Upper lobe of right lung (tissue), 1 donor: ENCODE measurements at regions not wholly inside any gene's neighbourhood (a gene's known extent, or its start where the extent isn't known, plus 50 kb on each side); places are given as distances from the start of the nearest gene placed in this dataset.

Experiments
- ATAC-seq: fragments of 200-7000 bp; cut with Tn5 transposase; one replicate; pipeline ENCODE4 v1.9.1; 2020; ENCODE audit warnings: mild to moderate bottlenecking, moderate library complexity
- DNase-seq: peaks from one replicate; pipeline ENCODE4 v3.0.0-alpha.2; 2020
- H3K27ac ChIP-seq: fragments of 200-600 bp; one replicate; pipeline ENCODE4 v1.8.0; 2022
- H3K27me3 ChIP-seq: fragments of 200-600 bp; one replicate; pipeline ENCODE4 v1.8.0; 2022; ENCODE audit warnings: mild to moderate bottlenecking
- H3K36me3 ChIP-seq: fragments of 200-600 bp; one replicate; pipeline ENCODE4 v1.8.0; 2022
- H3K4me1 ChIP-seq: fragments of 200-600 bp; one replicate; pipeline ENCODE4 v1.8.0; 2022
- H3K4me3 ChIP-seq: fragments of 200-600 bp; one replicate; pipeline ENCODE4 v1.8.0; 2022; ENCODE audit warnings: mild to moderate bottlenecking
- H3K9me3 ChIP-seq: fragments of 200-600 bp; one replicate; pipeline ENCODE4 v1.8.0; 2022
- intact Hi-C: fragments of 100-400 bp; cut with DNase I; formaldehyde crosslinking; loops from one replicate; pipeline ENCODE4 v1.11.0; 2022
- TF ChIP-seq, protein P1 (sequence below): fragments of 200-600 bp; IDR thresholded peaks from one replicate; pipeline ENCODE4 v1.8.0; 2022; ENCODE audit warnings: antibody characterized with exemption
- donor health status: DM: no; HTN: yes; CAD: no; lungs with severe emphysema.

DNA sequence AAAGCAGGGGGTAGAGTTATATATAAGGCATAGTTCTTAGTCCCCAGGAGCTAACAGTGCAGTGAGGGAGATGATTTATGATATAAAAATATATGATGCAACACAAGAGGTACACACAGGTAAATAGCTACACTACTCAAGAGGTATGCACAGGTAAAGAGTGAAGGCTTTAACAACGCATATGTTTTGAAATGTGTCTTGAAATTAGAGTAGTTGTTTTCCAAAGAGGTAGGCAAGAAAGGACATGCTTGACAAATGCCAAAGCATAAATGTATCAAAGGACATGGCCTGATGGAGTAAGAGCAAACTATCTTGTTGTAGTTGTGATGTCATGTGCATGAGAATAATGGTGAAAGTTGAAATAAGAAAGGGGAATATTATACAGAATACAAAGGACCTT is 104.3 kb upstream of the C11orf87 start:
- DNase-seq, result no peak
- Histone ChIP-seq H3K4me1 (no peaks in the 10 kb centered on the region), H3K27ac (no peak overlapping the region), H3K27me3 (no peaks in the 10 kb centered on the region), H3K9me3 (no peaks in the 10 kb centered on the region), H3K36me3 (no peaks in the 10 kb centered on the region), H3K4me3 (no peak overlapping the region)
- ATAC-seq, result no peak
- intact Hi-C loops, result no loop called here
- TF ChIP-seq, protein P1, sequence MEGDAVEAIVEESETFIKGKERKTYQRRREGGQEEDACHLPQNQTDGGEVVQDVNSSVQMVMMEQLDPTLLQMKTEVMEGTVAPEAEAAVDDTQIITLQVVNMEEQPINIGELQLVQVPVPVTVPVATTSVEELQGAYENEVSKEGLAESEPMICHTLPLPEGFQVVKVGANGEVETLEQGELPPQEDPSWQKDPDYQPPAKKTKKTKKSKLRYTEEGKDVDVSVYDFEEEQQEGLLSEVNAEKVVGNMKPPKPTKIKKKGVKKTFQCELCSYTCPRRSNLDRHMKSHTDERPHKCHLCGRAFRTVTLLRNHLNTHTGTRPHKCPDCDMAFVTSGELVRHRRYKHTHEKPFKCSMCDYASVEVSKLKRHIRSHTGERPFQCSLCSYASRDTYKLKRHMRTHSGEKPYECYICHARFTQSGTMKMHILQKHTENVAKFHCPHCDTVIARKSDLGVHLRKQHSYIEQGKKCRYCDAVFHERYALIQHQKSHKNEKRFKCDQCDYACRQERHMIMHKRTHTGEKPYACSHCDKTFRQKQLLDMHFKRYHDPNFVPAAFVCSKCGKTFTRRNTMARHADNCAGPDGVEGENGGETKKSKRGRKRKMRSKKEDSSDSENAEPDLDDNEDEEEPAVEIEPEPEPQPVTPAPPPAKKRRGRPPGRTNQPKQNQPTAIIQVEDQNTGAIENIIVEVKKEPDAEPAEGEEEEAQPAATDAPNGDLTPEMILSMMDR, result no peak

DNA sequence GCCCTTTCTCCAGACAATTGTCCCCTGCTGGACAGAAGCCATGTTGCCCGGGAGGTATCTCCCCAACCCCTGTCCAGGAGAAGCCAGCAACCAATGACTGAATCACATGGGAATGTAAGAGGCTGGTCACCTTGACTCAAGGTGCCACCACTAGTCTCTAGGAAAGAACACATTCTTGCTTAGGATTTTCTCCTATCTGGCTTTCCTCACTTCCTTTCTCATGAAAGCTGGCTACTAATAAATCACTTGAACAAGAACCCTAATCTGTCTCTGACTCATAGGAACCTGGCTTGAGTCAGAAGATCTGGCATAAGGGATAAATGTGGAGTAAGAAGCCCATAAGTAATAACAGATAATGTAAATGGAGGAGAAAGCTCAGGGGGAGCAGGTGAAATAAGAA is 101.4 kb upstream of the C11orf87 start:
- intact Hi-C loops, result no loop called here

DNA sequence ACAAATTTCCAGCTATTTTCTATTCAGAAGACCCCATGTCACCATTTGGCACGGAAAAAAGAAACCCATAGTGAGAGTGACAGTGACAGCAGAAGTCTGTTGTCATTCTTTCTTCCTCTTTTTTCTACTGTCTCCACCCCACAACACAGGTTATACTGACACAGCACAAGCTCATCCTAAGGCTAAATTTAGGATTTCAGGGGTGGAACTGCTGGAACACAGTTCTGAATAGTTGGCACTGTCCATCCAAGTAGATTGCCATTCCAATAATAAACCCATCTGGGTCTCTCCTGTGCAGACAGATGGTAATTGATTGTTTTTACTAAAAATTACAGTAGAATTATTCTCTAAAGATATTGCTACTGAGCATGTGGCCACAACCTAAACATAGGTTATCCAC is 95.2 kb upstream of the C11orf87 start:
- intact Hi-C loops, result no loop called here

More for the DNA sequence above, 101.4 kb upstream of the C11orf87 start:
- Histone ChIP-seq H3K4me1 (no peaks in the 10 kb centered on the region), H3K27me3 (no peaks in the 10 kb centered on the region), H3K27ac (no peak overlapping the region), H3K36me3 (no peaks in the 10 kb centered on the region), H3K9me3 (no peaks in the 10 kb centered on the region), H3K4me3 (no peak overlapping the region)
- DNase-seq (no peak), ATAC-seq (no peak)
- TF ChIP-seq, protein P1, result no peak

GRCh38 chr11:109329716-109330115 is 92.3 kb upstream of the C11orf87 start:
- TF ChIP-seq, protein P1, result no peak
- no peak overlapping the region for H3K4me3 ChIP-seq
- H3K9me3 ChIP-seq, result no peaks in the 10 kb centered on the region
- no peaks in the 10 kb centered on the region for H3K27me3 ChIP-seq
- ATAC-seq, result no peak
- H3K27ac ChIP-seq, result no peak overlapping the region
- intact Hi-C loops, result no loop called here
- no peaks in the 10 kb centered on the region for H3K4me1 ChIP-seq
- H3K36me3 ChIP-seq, result no peaks in the 10 kb centered on the region
- DNase-seq, result no peak

More for the DNA sequence above, 95.2 kb upstream of the C11orf87 start:
- Histone ChIP-seq H3K4me3 (no peak overlapping the region), H3K27ac (no peak overlapping the region), H3K36me3 (no peaks in the 10 kb centered on the region), H3K27me3 (no peaks in the 10 kb centered on the region), H3K9me3 (no peaks in the 10 kb centered on the region), H3K4me1 (no peaks in the 10 kb centered on the region)
- DNase-seq (no peak), ATAC-seq (no peak)
- TF ChIP-seq, protein P1, result no peak

DNA sequence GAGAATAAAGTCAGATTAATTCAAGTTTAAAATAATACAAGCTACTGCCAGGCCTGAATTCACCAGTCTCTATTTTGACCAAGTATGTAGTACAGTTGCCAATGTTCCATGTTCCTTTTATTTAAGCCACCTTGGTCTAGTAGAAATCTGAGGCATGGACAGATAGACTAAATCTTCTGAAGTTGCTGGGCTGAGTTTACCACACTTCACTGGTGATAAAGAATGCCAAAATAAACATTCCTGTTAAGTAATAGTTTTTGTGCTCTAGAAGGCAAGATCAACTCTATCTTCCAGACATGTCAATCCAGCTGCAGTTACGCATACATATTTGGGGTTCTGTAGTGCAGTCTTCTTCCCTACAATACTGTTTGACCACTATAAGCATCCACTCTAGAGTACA is 83.9 kb upstream of the C11orf87 start:
- Histone ChIP-seq H3K36me3 (no peaks in the 10 kb centered on the region), H3K27me3 (no peaks in the 10 kb centered on the region), H3K9me3 (no peaks in the 10 kb centered on the region), H3K4me3 (no peak overlapping the region), H3K4me1 (no peaks in the 10 kb centered on the region), H3K27ac (no peak overlapping the region)
- no peak for DNase-seq
- TF ChIP-seq, protein P1, result no peak
- ATAC-seq, result no peak
- intact Hi-C loops, result no loop called here

- intact Hi-C loops, result no loop called here
- H3K9me3 ChIP-seq, result no peaks in the 10 kb centered on the region
These were observed 79.7 kb upstream of the C11orf87 start for GRCh38 chr11:109342261-109342660.

More at GRCh38 chr11:109342261-109342660, 79.7 kb upstream of the C11orf87 start:
- ATAC-seq (no peak), DNase-seq (no peak)
- Histone ChIP-seq H3K27me3 (no peaks in the 10 kb centered on the region), H3K36me3 (no peaks in the 10 kb centered on the region), H3K4me1 (no peaks in the 10 kb centered on the region), H3K4me3 (no peak overlapping the region), H3K27ac (no peak overlapping the region)
- TF ChIP-seq, protein P1, result no peak
